Epithelial cell of proximal tubule (primary cell): ENCODE measurements at regions not wholly inside any gene's neighbourhood (a gene's known extent, or its start where the extent isn't known, plus 50 kb on each side); places are given as distances from the start of the nearest gene placed in this dataset.

Experiments used
- DNase-seq: peaks from one replicate; pipeline ENCODE4 v3.0.0-alpha.2; 2011; ENCODE audit warnings: low read depth
- H3K4me3 ChIP-seq: 2 replicates; pipeline ENCODE4 v1.5.1; 2011; ENCODE audit warnings: low read depth, mild to moderate bottlenecking, low read length
- TF ChIP-seq, protein P1 (sequence below): conservative IDR thresholded peaks from 2 replicates; pipeline ENCODE4 v1.5.1; 2012; ENCODE audit warnings: low read depth, mild to moderate bottlenecking, low read length

- H3K4me3 ChIP-seq: no peak overlapping the region
- TF ChIP-seq, protein P1, sequence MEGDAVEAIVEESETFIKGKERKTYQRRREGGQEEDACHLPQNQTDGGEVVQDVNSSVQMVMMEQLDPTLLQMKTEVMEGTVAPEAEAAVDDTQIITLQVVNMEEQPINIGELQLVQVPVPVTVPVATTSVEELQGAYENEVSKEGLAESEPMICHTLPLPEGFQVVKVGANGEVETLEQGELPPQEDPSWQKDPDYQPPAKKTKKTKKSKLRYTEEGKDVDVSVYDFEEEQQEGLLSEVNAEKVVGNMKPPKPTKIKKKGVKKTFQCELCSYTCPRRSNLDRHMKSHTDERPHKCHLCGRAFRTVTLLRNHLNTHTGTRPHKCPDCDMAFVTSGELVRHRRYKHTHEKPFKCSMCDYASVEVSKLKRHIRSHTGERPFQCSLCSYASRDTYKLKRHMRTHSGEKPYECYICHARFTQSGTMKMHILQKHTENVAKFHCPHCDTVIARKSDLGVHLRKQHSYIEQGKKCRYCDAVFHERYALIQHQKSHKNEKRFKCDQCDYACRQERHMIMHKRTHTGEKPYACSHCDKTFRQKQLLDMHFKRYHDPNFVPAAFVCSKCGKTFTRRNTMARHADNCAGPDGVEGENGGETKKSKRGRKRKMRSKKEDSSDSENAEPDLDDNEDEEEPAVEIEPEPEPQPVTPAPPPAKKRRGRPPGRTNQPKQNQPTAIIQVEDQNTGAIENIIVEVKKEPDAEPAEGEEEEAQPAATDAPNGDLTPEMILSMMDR: no peak
- no peak for DNase-seq
Observed at GRCh38 chr3:161598639-161599038, 102.0 kb downstream of the OTOL1 start.

DNA sequence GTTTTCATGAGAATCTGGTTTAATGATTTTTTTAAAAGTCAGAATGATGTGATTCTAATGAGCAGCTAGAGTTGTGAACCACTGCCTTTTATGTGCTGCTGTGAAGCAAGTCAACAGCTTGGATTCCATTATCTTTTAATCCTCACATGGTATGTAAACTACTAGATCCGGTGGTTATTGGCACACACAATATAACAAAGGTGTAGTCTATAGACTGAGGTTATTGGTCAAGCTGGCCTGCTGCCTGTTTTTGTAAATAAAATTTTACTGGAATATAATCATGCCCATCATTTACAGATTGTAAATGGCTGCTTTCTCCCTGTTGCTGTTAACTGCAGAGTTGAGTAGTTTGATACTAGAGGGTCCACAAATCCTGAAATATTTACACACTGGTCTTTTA lies 103.1 kb downstream of the OTOL1 start:
- DNase-seq: no peak
- TF ChIP-seq, protein P1: no peak
- H3K4me3 ChIP-seq: no peak overlapping the region

DNA sequence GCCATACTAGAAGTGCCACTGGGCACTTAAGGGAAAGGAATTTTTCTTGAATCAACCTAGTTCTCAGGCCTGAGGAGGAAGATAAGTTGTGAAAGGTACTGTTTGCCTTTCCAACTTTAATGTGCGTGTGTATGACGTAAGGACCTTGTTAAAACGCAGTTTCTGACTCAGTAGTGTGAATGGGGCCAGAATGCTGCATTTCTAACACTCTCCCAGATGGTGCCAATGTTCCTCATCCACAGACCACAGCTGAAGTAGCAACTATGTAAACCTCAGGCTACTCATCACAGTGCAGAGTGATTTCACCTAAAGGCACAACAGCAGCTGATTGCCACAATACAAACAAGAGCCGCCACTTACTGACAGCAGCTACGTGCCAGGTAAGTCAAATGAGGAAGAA lies 103.6 kb downstream of the OTOL1 start:
- H3K4me3 ChIP-seq: no peak overlapping the region
- TF ChIP-seq, protein P1: no peak
- no peak for DNase-seq

- no peak for DNase-seq
- TF ChIP-seq, protein P1: no peak
- H3K4me3 ChIP-seq: no peak overlapping the region
Observed at GRCh38 chr3:161602475-161602874, 105.9 kb downstream of the OTOL1 start.

DNA sequence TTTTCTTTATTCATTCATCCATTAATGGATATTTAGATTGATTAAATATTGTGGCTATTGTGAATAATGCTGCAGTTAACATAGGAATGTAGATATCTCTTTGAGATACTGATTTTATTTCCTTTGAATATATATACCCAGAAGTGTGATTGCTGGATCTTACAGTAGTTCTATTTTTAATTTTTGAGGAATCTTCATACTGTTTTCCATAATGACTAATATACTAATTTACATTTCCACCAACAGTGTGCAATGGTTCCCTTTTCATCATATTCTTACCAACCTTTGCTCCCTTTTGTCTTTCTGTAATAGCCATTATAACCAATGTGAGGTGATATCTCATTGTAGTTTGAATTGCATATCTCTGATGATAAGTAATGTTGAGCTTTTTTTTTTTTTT lies 106.3 kb downstream of the OTOL1 start:
- no peak for DNase-seq
- TF ChIP-seq, protein P1: no peak
- H3K4me3 ChIP-seq: no peak overlapping the region

- DNase-seq: no peak
- TF ChIP-seq, protein P1: no peak
- H3K4me3 ChIP-seq: no peak overlapping the region
Observed at GRCh38 chr3:161607056-161607455, 110.4 kb downstream of the OTOL1 start.

GRCh38 chr3:161619351-161619750 lies 122.7 kb downstream of the OTOL1 start:
- no peak overlapping the region for H3K4me3 ChIP-seq
- no peak for DNase-seq
- TF ChIP-seq, protein P1: no peak
